ENCODE measurements at regions not wholly inside any gene's neighbourhood (a gene's known extent, or its start where the extent isn't known, plus 50 kb on each side); places are given as distances from the start of the nearest gene placed in this dataset.

GRCh38 chr13:83563499-83563898, 318.8 kb downstream of the SLITRK1 start:
- H3K27me3 ChIP-seq: no peaks in the 10 kb centered on the region
- H3K4me1 ChIP-seq: no peaks in the 10 kb centered on the region
- 67 to 79% methylated on average over 5 of the region's 5 CpGs for WGBS, 2 donors
- H3K9me3 ChIP-seq: no peaks in the 10 kb centered on the region
- no peak overlapping the region for H3K27ac ChIP-seq
- ATAC-seq (ENCODE audit: low FRiP score in 2 of 2) (no peak), DNase-seq (no peak)
- H3K36me3 ChIP-seq: no peaks in the 10 kb centered on the region
- TF ChIP-seq, protein P1, sequence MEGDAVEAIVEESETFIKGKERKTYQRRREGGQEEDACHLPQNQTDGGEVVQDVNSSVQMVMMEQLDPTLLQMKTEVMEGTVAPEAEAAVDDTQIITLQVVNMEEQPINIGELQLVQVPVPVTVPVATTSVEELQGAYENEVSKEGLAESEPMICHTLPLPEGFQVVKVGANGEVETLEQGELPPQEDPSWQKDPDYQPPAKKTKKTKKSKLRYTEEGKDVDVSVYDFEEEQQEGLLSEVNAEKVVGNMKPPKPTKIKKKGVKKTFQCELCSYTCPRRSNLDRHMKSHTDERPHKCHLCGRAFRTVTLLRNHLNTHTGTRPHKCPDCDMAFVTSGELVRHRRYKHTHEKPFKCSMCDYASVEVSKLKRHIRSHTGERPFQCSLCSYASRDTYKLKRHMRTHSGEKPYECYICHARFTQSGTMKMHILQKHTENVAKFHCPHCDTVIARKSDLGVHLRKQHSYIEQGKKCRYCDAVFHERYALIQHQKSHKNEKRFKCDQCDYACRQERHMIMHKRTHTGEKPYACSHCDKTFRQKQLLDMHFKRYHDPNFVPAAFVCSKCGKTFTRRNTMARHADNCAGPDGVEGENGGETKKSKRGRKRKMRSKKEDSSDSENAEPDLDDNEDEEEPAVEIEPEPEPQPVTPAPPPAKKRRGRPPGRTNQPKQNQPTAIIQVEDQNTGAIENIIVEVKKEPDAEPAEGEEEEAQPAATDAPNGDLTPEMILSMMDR (IDR thresholded peaks at IDR 0.05): no peak
- TF ChIP-seq POLR2AphosphoS5 (IDR thresholded peaks at IDR 0.05) (no peak), EP300 (IDR thresholded peaks at IDR 0.05) (no peak), POLR2A (IDR thresholded peaks at IDR 0.05) (no peak)
- no peak overlapping the region for H3K4me3 ChIP-seq

DNA sequence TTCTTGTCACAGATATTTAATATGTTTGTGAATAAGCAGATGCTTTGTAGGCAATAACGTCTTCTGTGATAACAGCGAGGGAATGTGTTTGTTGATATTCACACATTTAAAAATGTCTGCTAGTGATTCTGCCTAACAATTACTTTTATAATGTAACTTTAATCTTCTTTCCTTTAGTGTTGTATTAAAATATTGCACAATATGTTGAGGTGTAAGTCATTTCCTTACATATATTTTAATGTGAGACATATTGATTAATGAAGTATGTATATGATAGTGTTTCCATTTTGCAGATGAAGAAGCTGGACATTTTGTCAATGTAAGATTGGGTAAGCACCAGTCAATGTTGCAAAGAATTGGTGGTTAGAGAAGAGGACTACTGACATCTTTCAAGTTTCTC, 324.4 kb downstream of the SLITRK1 start:
- ATAC-seq (ENCODE audit: low FRiP score in 2 of 2): no peak
- Histone ChIP-seq H3K27ac (no peak overlapping the region), H3K27me3 (no peaks in the 10 kb centered on the region), H3K36me3 (no peaks in the 10 kb centered on the region), H3K9me3 (no peaks in the 10 kb centered on the region), H3K4me3 (no peak overlapping the region), H3K4me1 (no peaks in the 10 kb centered on the region)
- DNase-seq: no peak
- 66 to 69% methylated on average over 2 of the region's 2 CpGs for WGBS, 2 donors
- TF ChIP-seq, protein P1 (IDR thresholded peaks at IDR 0.05): no peak
- TF ChIP-seq POLR2A (IDR thresholded peaks at IDR 0.05) (no peak), POLR2AphosphoS5 (IDR thresholded peaks at IDR 0.05) (no peak), EP300 (IDR thresholded peaks at IDR 0.05) (no peak)

- DNase-seq: no peak
- whole genome bisulfite sequencing, 2 donors: 75 to 96% methylated on average over 1 of the region's 1 CpG
- TF ChIP-seq POLR2A (IDR thresholded peaks at IDR 0.05): no peak
Observed at GRCh38 chr13:83549671-83550070, 332.6 kb downstream of the SLITRK1 start.

GRCh38 chr13:83547043-83547442, 335.2 kb downstream of the SLITRK1 start:
- ATAC-seq (ENCODE audit: low FRiP score in 2 of 2) (no peak), DNase-seq (no peak)
- Histone ChIP-seq H3K27me3 (no peaks in the 10 kb centered on the region), H3K4me1 (no peaks in the 10 kb centered on the region), H3K4me3 (no peak overlapping the region), H3K27ac (no peak overlapping the region), H3K36me3 (no peaks in the 10 kb centered on the region), H3K9me3 (no peaks in the 10 kb centered on the region)
- TF ChIP-seq, protein P1 (IDR thresholded peaks at IDR 0.05): no peak
- no peak for TF ChIP-seq POLR2A (IDR thresholded peaks at IDR 0.05)
- TF ChIP-seq EP300 (IDR thresholded peaks at IDR 0.05): no peak
- TF ChIP-seq POLR2AphosphoS5 (IDR thresholded peaks at IDR 0.05): no peak
- 45 to 50% methylated on average over 1 of the region's 1 CpG for WGBS, 2 donors

More at GRCh38 chr13:83549671-83550070, 332.6 kb downstream of the SLITRK1 start:
- Histone ChIP-seq H3K4me3 (no peak overlapping the region), H3K9me3 (no peaks in the 10 kb centered on the region), H3K27me3 (no peaks in the 10 kb centered on the region), H3K4me1 (no peaks in the 10 kb centered on the region), H3K36me3 (no peaks in the 10 kb centered on the region), H3K27ac (no peak overlapping the region)
- ATAC-seq (ENCODE audit: low FRiP score in 2 of 2): no peak

DNA sequence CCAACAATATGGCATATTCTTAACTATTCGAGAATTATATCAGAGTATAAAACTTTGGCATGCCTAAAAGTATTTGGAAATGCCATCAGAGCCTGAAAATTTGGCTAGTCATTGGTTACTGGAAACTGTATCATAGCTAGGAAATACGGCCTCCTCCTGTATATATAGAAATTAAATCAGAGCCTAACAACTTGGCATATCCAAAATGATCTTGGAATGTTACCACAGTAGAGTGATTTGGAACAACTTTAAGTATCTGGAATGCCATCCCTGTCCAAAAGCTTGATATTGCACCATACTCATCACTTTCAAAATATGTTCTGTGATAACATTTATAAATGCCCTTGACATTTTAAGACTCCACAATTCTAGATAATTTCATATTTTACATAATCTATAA, 335.8 kb downstream of the SLITRK1 start:
- H3K4me1 ChIP-seq: no peaks in the 10 kb centered on the region
- no peaks in the 10 kb centered on the region for H3K36me3 ChIP-seq
- H3K4me3 ChIP-seq: no peak overlapping the region
- no peak for DNase-seq
- H3K27ac ChIP-seq: no peak overlapping the region
- no peaks in the 10 kb centered on the region for H3K27me3 ChIP-seq
- 59 to 63% methylated on average over 2 of the region's 2 CpGs for WGBS, 2 donors
- no peak for TF ChIP-seq EP300 (IDR thresholded peaks at IDR 0.05)
- TF ChIP-seq, protein P1 (IDR thresholded peaks at IDR 0.05): no peak
- TF ChIP-seq POLR2A (IDR thresholded peaks at IDR 0.05): no peak
- no peak for TF ChIP-seq POLR2AphosphoS5 (IDR thresholded peaks at IDR 0.05)
- no peaks in the 10 kb centered on the region for H3K9me3 ChIP-seq
- no peak for ATAC-seq (ENCODE audit: low FRiP score in 2 of 2)

Data from upper lobe of left lung (tissue), 6 donors.